CD4-positive, alpha-beta T cell (primary cell): ENCODE measurements at regions not wholly inside any gene's neighbourhood (a gene's known extent, or its start where the extent isn't known, plus 50 kb on each side); places are given as distances from the start of the nearest gene placed in this dataset.

ENCODE experiments used
- ATAC-seq: fragments of 200-7000 bp; cut with Tn5 transposase; one replicate; pipeline ENCODE4 v1.10.0; 2022; ENCODE audit warnings: mild to moderate bottlenecking; ENCODE audit not compliant: poor library complexity
- CTCF ChIA-PET: fragments of 350-600 bp; sonication (Branson Sonifier 250); formaldehyde crosslinking; loops from one replicate; lab custom pipeline; 2021; ENCODE audit warnings: antibody characterized with exemption, inconsistent platforms; lab: Charles Lee
- POLR2A ChIA-PET: fragments of 350-600 bp; sonication (Branson Sonifier 250); formaldehyde crosslinking; loops from one replicate; lab custom pipeline; 2021; ENCODE audit warnings: antibody characterized with exemption, inconsistent platforms; lab: Charles Lee
- DNase-seq, 14 experiments: peaks; one replicate each; pipeline ENCODE4 v3.0.0-alpha.2; 2013 to 2020; ENCODE audit warnings: mixed read lengths in 2 of 14
- H3K27ac ChIP-seq, 2 donors: one replicate each; pipeline versions ENCODE4 v1.5.1 to v1.7.0; 2013; ENCODE audit warnings: low read length in 2 of 2, low read depth in 1 of 2, mild to moderate bottlenecking in 1 of 2
- H3K27me3 ChIP-seq, 2 experiments: 1 replicate in 1 of 2; 2 replicates in 1 of 2; pipeline versions ENCODE4 v1.6.1 to v1.7.0; 2013; ENCODE audit warnings: low read length in 2 of 2, control low read depth in 1 of 2, mild to moderate bottlenecking in 1 of 2, moderate library complexity in 1 of 2; ENCODE audit not compliant: insufficient read depth in 2 of 2, control insufficient read depth in 1 of 2
- H3K36me3 ChIP-seq: one replicate; pipeline ENCODE4 v1.6.1; 2013; ENCODE audit warnings: low read length, control low read depth; ENCODE audit not compliant: insufficient read depth
- H3K4me1 ChIP-seq: one replicate; pipeline ENCODE4 v1.6.1; 2013; ENCODE audit warnings: low read length, control low read depth; ENCODE audit not compliant: insufficient read depth
- H3K4me3 ChIP-seq: one replicate; pipeline ENCODE4 v1.5.1; 2013; ENCODE audit warnings: mild to moderate bottlenecking, low read length, moderate library complexity
- H3K9me3 ChIP-seq, 2 experiments: 1 replicate in 1 of 2; 2 replicates in 1 of 2; pipeline versions ENCODE4 v1.6.1 to v1.7.0; 2013; ENCODE audit warnings: low read length in 2 of 2, mild to moderate bottlenecking in 2 of 2, control low read depth in 1 of 2, moderate library complexity in 1 of 2; ENCODE audit not compliant: control insufficient read depth in 1 of 2, insufficient read depth in 1 of 2
- H3K27ac Mint-ChIP-seq: one replicate; pipeline ENCODE4 v1.8.0; 2020; ENCODE audit warnings: mixed read lengths
- H3K27me3 Mint-ChIP-seq: one replicate; pipeline ENCODE4 v1.8.0; 2021; ENCODE audit warnings: mixed read lengths
- H3K36me3 Mint-ChIP-seq: one replicate; pipeline ENCODE4 v1.8.0; 2021; ENCODE audit warnings: low read depth, mixed read lengths
- H3K4me1 Mint-ChIP-seq: one replicate; pipeline ENCODE4 v1.8.0; 2021; ENCODE audit warnings: low read depth, mixed read lengths
- H3K4me3 Mint-ChIP-seq: one replicate; pipeline ENCODE4 v1.8.0; 2020; ENCODE audit warnings: mild to moderate bottlenecking, mixed read lengths
- H3K9me3 Mint-ChIP-seq: one replicate; pipeline ENCODE4 v1.8.0; 2020; ENCODE audit warnings: mixed read lengths
- CTCF ChIP-seq: fragments of 200-600 bp; IDR thresholded peaks from one replicate; pipeline ENCODE4 v1.8.0; 2022; ENCODE audit warnings: antibody characterized with exemption, mild to moderate bottlenecking
- intact Hi-C, 2 experiments: fragments of 100-400 bp; cut with DNase I in 1 of 2; cut with micrococcal nuclease in 1 of 2; formaldehyde crosslinking; loops; one replicate each; pipeline versions ENCODE4 v1.15.1 to v1.9.0; 2023 to 2025; cut with DNase I, micrococcal nuclease

GRCh38 chr5:92023141-92023471, 640.0 kb upstream of the ARRDC3 start:
- no peak for TF ChIP-seq CTCF
- Histone ChIP-seq H3K27ac (no peak overlapping the region), H3K36me3 (no peaks in the 10 kb centered on the region), H3K27me3 (no peaks in the 10 kb centered on the region), H3K9me3 (no peaks in the 10 kb centered on the region), H3K4me3 (no peak overlapping the region), H3K4me1 (no peaks in the 10 kb centered on the region)
- Mint-ChIP-seq H3K27ac (no peak overlapping the region), H3K36me3 (no peaks in the 10 kb centered on the region), H3K4me1 (no peaks in the 10 kb centered on the region), H3K4me3 (no peak overlapping the region), H3K9me3 (no peaks in the 10 kb centered on the region), H3K27me3 (no peaks in the 10 kb centered on the region)
- intact Hi-C loops = no loop called here
- CTCF ChIA-PET = no interaction called here
- ATAC-seq (no peak), DNase-seq (no peak)
- POLR2A ChIA-PET = no interaction called here

- no peak for TF ChIP-seq CTCF
- DNase-seq (no peak), ATAC-seq (no peak)
- Histone ChIP-seq H3K4me1 (no peaks in the 10 kb centered on the region), H3K27ac (no peak overlapping the region), H3K36me3 (no peaks in the 10 kb centered on the region), H3K4me3 (no peak overlapping the region), H3K9me3 (no peaks in the 10 kb centered on the region), H3K27me3 (no peaks in the 10 kb centered on the region)
- Mint-ChIP-seq H3K27ac (no peak overlapping the region), H3K36me3 (no peaks in the 10 kb centered on the region), H3K27me3 (no peaks in the 10 kb centered on the region), H3K4me3 (no peak overlapping the region), H3K4me1 (no peaks in the 10 kb centered on the region), H3K9me3 (no peaks in the 10 kb centered on the region)
- ChIA-PET CTCF (no interaction called here), POLR2A (no interaction called here)
- intact Hi-C loops = no loop called here
Measured at GRCh38 chr5:92022415-92023140, 639.5 kb upstream of the ARRDC3 start.

- DNase-seq = no peak
- Histone ChIP-seq H3K4me1 (no peaks in the 10 kb centered on the region), H3K27ac (no peak overlapping the region), H3K36me3 (no peaks in the 10 kb centered on the region), H3K27me3 (no peaks in the 10 kb centered on the region), H3K4me3 (no peak overlapping the region), H3K9me3 (no peaks in the 10 kb centered on the region)
- Mint-ChIP-seq H3K4me1 (no peaks in the 10 kb centered on the region), H3K27me3 (no peaks in the 10 kb centered on the region), H3K36me3 (no peaks in the 10 kb centered on the region), H3K4me3 (no peak overlapping the region), H3K27ac (no peak overlapping the region), H3K9me3 (peaks cover 3% of the 10 kb centered on the region)
- CTCF ChIA-PET = no interaction called here
- intact Hi-C loops = no loop called here
- ATAC-seq = no peak
- no peak for TF ChIP-seq CTCF
- POLR2A ChIA-PET = no interaction called here
Measured at GRCh38 chr5:92019376-92019990, 636.4 kb upstream of the ARRDC3 start.
